T-cell (primary cell): ENCODE measurements at regions not wholly inside any gene's neighbourhood (a gene's known extent, or its start where the extent isn't known, plus 50 kb on each side); places are given as distances from the start of the nearest gene placed in this dataset.

Source experiments
- ATAC-seq, 4 experiments: fragments of 200-7000 bp in 3 of 4; fragments of 150-1000 bp in 1 of 4; cut with Tn5 transposase; replicated peaks in 1 of 4; 1 replicate in 3 of 4; 2 replicates in 1 of 4; pipeline ENCODE4 v1.10.0; 2021; ENCODE audit warnings: moderate library complexity in 3 of 4, mild to moderate bottlenecking in 2 of 4, moderate number of reproducible peaks in 1 of 4
- CTCF ChIA-PET, 2 donors: fragments of 300-600 bp; sonication (Branson Sonifier 250); formaldehyde crosslinking; loops; one replicate each; lab custom pipeline; 2022; ENCODE audit warnings: antibody characterized with exemption in 2 of 2; lab: Charles Lee
- POLR2A ChIA-PET, 2 donors: fragments of 300-600 bp; sonication (Branson Sonifier 250); formaldehyde crosslinking; loops; one replicate each; lab custom pipeline; 2022; ENCODE audit warnings: antibody characterized with exemption in 2 of 2; lab: Charles Lee
- DNase-seq, 35 experiments: peaks; one replicate each; pipeline versions ENCODE4 v3.0.0 to v3.0.0-alpha.2; 2013 to 2023
- H3K27ac ChIP-seq: one replicate; pipeline ENCODE4 v1.5.1; 2013; ENCODE audit warnings: low read length
- H3K27me3 ChIP-seq, 2 experiments: replicated peaks in 1 of 2; 1 replicate in 1 of 2; 2 replicates in 1 of 2; pipeline versions ENCODE4 v1.6.1 to v1.7.0; 2013; ENCODE audit warnings: low read length in 1 of 2, mixed read lengths in 1 of 2; ENCODE audit not compliant: control insufficient read depth in 2 of 2, insufficient read depth in 2 of 2; ENCODE audit errors: extremely low read depth in 1 of 2
- H3K36me3 ChIP-seq, 2 donors: 1 replicate in 1 of 2; 2 replicates in 1 of 2; pipeline versions ENCODE4 v1.6.1 to v1.7.0; 2013; ENCODE audit warnings: low read length in 1 of 2; ENCODE audit not compliant: control insufficient read depth in 2 of 2, insufficient read depth in 1 of 2; ENCODE audit errors: extremely low read depth in 1 of 2
- H3K4me1 ChIP-seq, 2 experiments: 1 replicate in 1 of 2; 2 replicates in 1 of 2; pipeline versions ENCODE4 v1.6.1 to v1.7.0; 2013; ENCODE audit warnings: low read length in 2 of 2, mixed read lengths in 1 of 2; ENCODE audit not compliant: insufficient read depth in 2 of 2, control insufficient read depth in 1 of 2; ENCODE audit errors: extremely low read depth in 1 of 2
- H3K4me3 ChIP-seq, 2 donors: 1 replicate in 1 of 2; 2 replicates in 1 of 2; pipeline versions ENCODE4 v1.5.1 to v1.7.0; 2013; ENCODE audit warnings: mild to moderate bottlenecking in 2 of 2, low read length in 1 of 2, moderate library complexity in 1 of 2; ENCODE audit not compliant: control insufficient read depth in 1 of 2; ENCODE audit errors: extremely low read depth in 1 of 2
- H3K9me3 ChIP-seq: 2 replicates; pipeline ENCODE4 v1.7.0; 2013
- H3K27ac Mint-ChIP-seq, 2 donors: one replicate each; pipeline ENCODE4 v1.8.0; 2020 to 2021; ENCODE audit warnings: mild to moderate bottlenecking in 2 of 2, mixed read lengths in 2 of 2
- H3K27me3 Mint-ChIP-seq, 2 donors: one replicate each; pipeline ENCODE4 v1.8.0; 2021 to 2022; ENCODE audit warnings: mixed read lengths in 2 of 2
- H3K36me3 Mint-ChIP-seq: one replicate; pipeline ENCODE4 v1.8.0; 2021; ENCODE audit warnings: mixed read lengths
- H3K4me1 Mint-ChIP-seq, 3 donors: one replicate each; pipeline ENCODE4 v1.8.0; 2020 to 2022; ENCODE audit warnings: mixed read lengths in 3 of 3, mild to moderate bottlenecking in 1 of 3
- H3K4me3 Mint-ChIP-seq, 3 donors: one replicate each; pipeline ENCODE4 v1.8.0; 2020 to 2022; ENCODE audit warnings: mild to moderate bottlenecking in 3 of 3, mixed read lengths in 3 of 3, moderate library complexity in 3 of 3
- H3K9me3 Mint-ChIP-seq, 3 donors: one replicate each; pipeline ENCODE4 v1.8.0; 2020 to 2022; ENCODE audit warnings: mixed read lengths in 3 of 3
- WGBS: methylation state at CpG from one replicate; pipeline ENCODE4 v1.1.5; 2013; ENCODE audit warnings: missing lambda C conversion rate; ENCODE audit not compliant: insufficient coverage; 5-methylcytosine and 5-hydroxymethylcytosine counted together

GRCh38 chr10:111131168-111131799, 54.5 kb downstream of the ADRA2A start:
- Mint-ChIP-seq H3K36me3 (no peaks in the 10 kb centered on the region), H3K9me3 (no peaks in the 10 kb centered on the region), H3K27ac (no peak overlapping the region), H3K27me3 (peaks cover 9 to 15% of the 10 kb centered on the region in 2 donors), H3K4me3 (no peak overlapping the region), H3K4me1 (no peaks in the 10 kb centered on the region)
- ChIA-PET POLR2A (interaction anchor here in 1 of 2 donors (0.6 kb wide), 1 partner anchor 237 kb away, joined by 3 read pairs; no protein-coding TSS in a partner anchor), CTCF (interaction anchor here in 1 of 2 donors (0.5 kb wide), 1 partner anchor 132 kb away, joined by 3 read pairs; no protein-coding TSS in a partner anchor)
- DNase-seq (no peak), ATAC-seq (no peak)
- WGBS: 75% methylated on average over 7 of the region's 8 CpGs
- H3K4me1 ChIP-seq: no peaks in the 10 kb centered on the region
- no peak overlapping the region for H3K27ac ChIP-seq
- no peaks in the 10 kb centered on the region for H3K9me3 ChIP-seq
- H3K36me3 ChIP-seq: no peaks in the 10 kb centered on the region
- no peak overlapping the region for H3K4me3 ChIP-seq
- H3K27me3 ChIP-seq: peaks cover 0 to 9% of the 10 kb centered on the region in 2 experiments

GRCh38 chr10:111137007-111137406, 60.2 kb downstream of the ADRA2A start:
- Mint-ChIP-seq H3K27ac (no peak overlapping the region), H3K4me1 (no peaks in the 10 kb centered on the region), H3K9me3 (no peaks in the 10 kb centered on the region), H3K27me3 (peaks cover 29 to 38% of the 10 kb centered on the region in 2 donors), H3K36me3 (no peaks in the 10 kb centered on the region), H3K4me3 (no peak overlapping the region)
- Histone ChIP-seq H3K4me3 (no peak overlapping the region), H3K36me3 (no peaks in the 10 kb centered on the region), H3K27ac (no peak overlapping the region), H3K9me3 (no peaks in the 10 kb centered on the region), H3K4me1 (no peaks in the 10 kb centered on the region), H3K27me3 (peaks cover 0 to 14% of the 10 kb centered on the region in 2 experiments)
- DNase-seq: no peak
- ChIA-PET POLR2A (interaction anchor here in 1 of 2 donors (0.7 kb wide), 1 partner anchor 430 kb away, joined by 3 read pairs; no protein-coding TSS in a partner anchor), CTCF (no interaction called here)
- no peak for ATAC-seq
- WGBS: 80% methylated on average over 2 of the region's 6 CpGs

DNA sequence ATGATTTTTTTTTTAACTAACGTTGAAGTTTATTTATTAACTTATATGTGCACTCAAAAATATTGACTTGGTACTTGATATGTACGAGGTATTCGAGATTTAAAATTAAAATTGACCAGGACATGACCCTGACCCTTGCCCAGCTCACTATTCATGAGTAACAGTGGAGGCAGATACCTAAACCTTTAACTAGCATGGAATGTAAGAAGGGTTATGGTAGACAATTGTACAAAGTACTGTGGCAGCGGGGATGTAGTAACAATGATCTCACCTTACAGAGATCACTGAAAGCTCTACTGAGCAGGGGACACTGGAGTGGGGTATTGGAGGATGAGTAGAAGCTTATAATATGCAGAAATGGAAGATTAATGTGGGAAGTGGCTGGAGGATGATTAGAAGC, 60.8 kb downstream of the ADRA2A start:
- Mint-ChIP-seq H3K4me1 (no peaks in the 10 kb centered on the region), H3K36me3 (no peaks in the 10 kb centered on the region), H3K4me3 (no peak overlapping the region), H3K27ac (no peak overlapping the region), H3K27me3 (peaks cover 28 to 42% of the 10 kb centered on the region in 2 donors), H3K9me3 (no peaks in the 10 kb centered on the region)
- WGBS: no CpG with 5 or more reads among the region's 4 CpGs
- POLR2A ChIA-PET: interaction anchor here in 1 of 2 donors (0.6 to 0.7 kb wide), 2 partner anchors 27 to 430 kb away, joined by 3 read pairs; no protein-coding TSS in a partner anchor
- peaks cover 0 to 15% of the 10 kb centered on the region in 2 experiments for H3K27me3 ChIP-seq
- ATAC-seq: no peak
- H3K9me3 ChIP-seq: no peaks in the 10 kb centered on the region
- no peaks in the 10 kb centered on the region for H3K36me3 ChIP-seq
- CTCF ChIA-PET: no interaction called here
- no peak for DNase-seq
- H3K4me1 ChIP-seq: no peaks in the 10 kb centered on the region
- no peak overlapping the region for H3K27ac ChIP-seq
- H3K4me3 ChIP-seq: no peak overlapping the region

GRCh38 chr10:111138544-111138943, 61.7 kb downstream of the ADRA2A start:
- Histone ChIP-seq H3K27ac (no peak overlapping the region), H3K4me3 (no peak overlapping the region), H3K9me3 (no peaks in the 10 kb centered on the region), H3K36me3 (no peaks in the 10 kb centered on the region), H3K27me3 (peaks cover 0 to 21% of the 10 kb centered on the region in 2 experiments), H3K4me1 (no peaks in the 10 kb centered on the region)
- ChIA-PET CTCF (no interaction called here), POLR2A (no interaction called here)
- WGBS: 100% methylated on average over 1 of the region's 7 CpGs
- H3K4me1 Mint-ChIP-seq: no peaks in the 10 kb centered on the region
- H3K4me3 Mint-ChIP-seq: no peak overlapping the region
- H3K9me3 Mint-ChIP-seq: no peaks in the 10 kb centered on the region
- H3K27me3 Mint-ChIP-seq: peaks cover 30 to 48% of the 10 kb centered on the region in 2 donors
- ATAC-seq: no peak
- DNase-seq: no peak
- H3K36me3 Mint-ChIP-seq: no peaks in the 10 kb centered on the region
- no peak overlapping the region for H3K27ac Mint-ChIP-seq

DNA sequence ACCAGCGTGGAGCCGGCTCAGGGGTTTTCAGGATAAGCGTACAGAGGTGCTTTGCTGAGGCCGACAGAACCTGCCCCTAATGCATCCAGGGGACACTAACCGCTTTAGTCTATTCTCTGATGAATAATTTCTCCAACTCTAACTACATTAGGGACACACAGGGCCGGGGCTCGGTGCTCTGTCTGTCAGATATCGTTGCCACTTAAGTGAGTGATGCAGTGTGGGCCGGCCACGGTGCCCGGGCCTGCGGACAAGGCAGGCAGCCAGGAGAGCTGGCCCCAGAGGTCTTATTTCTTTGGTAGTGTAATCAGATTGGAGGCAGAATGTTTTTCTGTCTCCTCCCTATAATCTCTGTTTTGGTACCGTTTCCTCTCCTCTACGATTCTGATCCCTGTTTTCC, 62.7 kb downstream of the ADRA2A start:
- no peak for DNase-seq
- no peak overlapping the region for H3K4me3 Mint-ChIP-seq
- no peaks in the 10 kb centered on the region for H3K4me1 Mint-ChIP-seq
- H3K27me3 Mint-ChIP-seq: peaks cover 30 to 46% of the 10 kb centered on the region in 2 donors
- no peak for ATAC-seq
- no peak overlapping the region for H3K27ac Mint-ChIP-seq
- no peaks in the 10 kb centered on the region for H3K9me3 Mint-ChIP-seq
- no peaks in the 10 kb centered on the region for H3K9me3 ChIP-seq
- ChIA-PET POLR2A (no interaction called here), CTCF (no interaction called here)
- peaks cover 0 to 21% of the 10 kb centered on the region in 2 experiments for H3K27me3 ChIP-seq
- no CpG with 5 or more reads among the region's 14 CpGs for WGBS
- no peaks in the 10 kb centered on the region for H3K36me3 ChIP-seq
- H3K4me1 ChIP-seq: no peaks in the 10 kb centered on the region
- H3K27ac ChIP-seq: no peak overlapping the region
- H3K4me3 ChIP-seq: no peak overlapping the region
- no peaks in the 10 kb centered on the region for H3K36me3 Mint-ChIP-seq

- H3K4me3 Mint-ChIP-seq: no peak overlapping the region
- H3K27me3 ChIP-seq: peaks cover 0 to 21% of the 10 kb centered on the region in 2 experiments
- 79% methylated on average over 3 of the region's 9 CpGs for WGBS
- peaks cover 25 to 38% of the 10 kb centered on the region in 2 donors for H3K27me3 Mint-ChIP-seq
- ATAC-seq (no peak), DNase-seq (no peak)
- peaks cover 0 to 8% of the 10 kb centered on the region in 2 experiments for H3K4me1 ChIP-seq
- H3K9me3 ChIP-seq: no peaks in the 10 kb centered on the region
- H3K36me3 Mint-ChIP-seq: no peaks in the 10 kb centered on the region
- CTCF ChIA-PET: no interaction called here
- H3K27ac ChIP-seq: no peak overlapping the region
- no peaks in the 10 kb centered on the region for H3K36me3 ChIP-seq
- POLR2A ChIA-PET: no interaction called here
- H3K4me3 ChIP-seq: no peak overlapping the region
- no peak overlapping the region for H3K27ac Mint-ChIP-seq
- H3K9me3 Mint-ChIP-seq: no peaks in the 10 kb centered on the region
- H3K4me1 Mint-ChIP-seq: peaks cover 11 to 13% (median 12%) of the 10 kb centered on the region in 3 donors
Observed at GRCh38 chr10:111142092-111142768, 65.4 kb downstream of the ADRA2A start.
